Nephron progenitor cell (in vitro differentiated cells): ENCODE measurements at regions not wholly inside any gene's neighbourhood (a gene's known extent, or its start where the extent isn't known, plus 50 kb on each side); places are given as distances from the start of the nearest gene placed in this dataset.

Source experiments
- DNase-seq: peaks from one replicate; pipeline ENCODE4 v3.0.0; 2021
- H3K27ac Mint-ChIP-seq: 2 replicates; pipeline ENCODE4 v1.8.0; 2021; ENCODE audit warnings: mild to moderate bottlenecking, moderate library complexity, mixed read lengths
- H3K27me3 Mint-ChIP-seq: 2 replicates; pipeline ENCODE4 v1.8.0; 2021; ENCODE audit warnings: mild to moderate bottlenecking, low read depth, mixed read lengths; ENCODE audit not compliant: poor library complexity
- H3K36me3 Mint-ChIP-seq: 2 replicates; pipeline ENCODE4 v1.8.0; 2021; ENCODE audit warnings: low read depth, mixed read lengths
- H3K4me1 Mint-ChIP-seq: 2 replicates; pipeline ENCODE4 v1.8.0; 2021; ENCODE audit warnings: mixed read lengths
- H3K4me3 Mint-ChIP-seq: 2 replicates; pipeline ENCODE4 v1.8.0; 2021; ENCODE audit warnings: mild to moderate bottlenecking, moderate library complexity, mixed read lengths
- H3K9me3 Mint-ChIP-seq: 2 replicates; pipeline ENCODE4 v1.8.0; 2021; ENCODE audit warnings: mild to moderate bottlenecking, moderate library complexity, mixed read lengths
- CTCF ChIP-seq: fragments of 200-600 bp; sonication (generic); IDR thresholded peaks from 2 replicates; pipeline ENCODE4 v1.5.0; 2021; ENCODE audit warnings: antibody characterized with exemption

GRCh38 chr10:121089434-121089833 lies 238.3 kb downstream of the WDR11 start:
- H3K4me3 Mint-ChIP-seq = no peak overlapping the region
- H3K27me3 Mint-ChIP-seq = peaks cover 3% of the 10 kb centered on the region
- no peak for TF ChIP-seq CTCF
- DNase-seq = no peak
- no peak overlapping the region for H3K27ac Mint-ChIP-seq
- H3K36me3 Mint-ChIP-seq = no peaks in the 10 kb centered on the region
- H3K9me3 Mint-ChIP-seq = no peaks in the 10 kb centered on the region
- peaks cover 49% of the 10 kb centered on the region for H3K4me1 Mint-ChIP-seq

GRCh38 chr10:121091961-121092719 lies 241.0 kb downstream of the WDR11 start:
- H3K4me1 Mint-ChIP-seq = peaks cover 27% of the 10 kb centered on the region
- TF ChIP-seq CTCF = no peak
- no peak for DNase-seq

GRCh38 chr10:121092720-121093095 lies 241.5 kb downstream of the WDR11 start:
- H3K27ac Mint-ChIP-seq = no peak overlapping the region
- no peak overlapping the region for H3K4me3 Mint-ChIP-seq
- peaks cover 5% of the 10 kb centered on the region for H3K9me3 Mint-ChIP-seq
- no peak for TF ChIP-seq CTCF
- H3K4me1 Mint-ChIP-seq = peaks cover 22% of the 10 kb centered on the region
- no peaks in the 10 kb centered on the region for H3K36me3 Mint-ChIP-seq
- no peak for DNase-seq
- peaks cover 11% of the 10 kb centered on the region for H3K27me3 Mint-ChIP-seq

More at GRCh38 chr10:121091961-121092719, 241.0 kb downstream of the WDR11 start:
- H3K27me3 Mint-ChIP-seq = peaks cover 11% of the 10 kb centered on the region
- H3K9me3 Mint-ChIP-seq = peaks cover 5% of the 10 kb centered on the region
- H3K4me3 Mint-ChIP-seq = no peak overlapping the region
- H3K36me3 Mint-ChIP-seq = no peaks in the 10 kb centered on the region
- H3K27ac Mint-ChIP-seq = no peak overlapping the region

- Mint-ChIP-seq H3K36me3 (no peaks in the 10 kb centered on the region), H3K4me3 (no peak overlapping the region), H3K27ac (no peak overlapping the region), H3K27me3 (peaks cover 11% of the 10 kb centered on the region), H3K9me3 (peaks cover 5% of the 10 kb centered on the region), H3K4me1 (peaks cover 22% of the 10 kb centered on the region)
- DNase-seq = no peak
- TF ChIP-seq CTCF = no peak
Measured at GRCh38 chr10:121096617-121097431, 245.7 kb downstream of the WDR11 start.

- Mint-ChIP-seq H3K9me3 (peaks cover 5% of the 10 kb centered on the region), H3K27me3 (peaks cover 11% of the 10 kb centered on the region), H3K36me3 (no peaks in the 10 kb centered on the region), H3K4me3 (no peak overlapping the region), H3K27ac (no peak overlapping the region), H3K4me1 (peaks cover 12% of the 10 kb centered on the region)
- no peak for TF ChIP-seq CTCF
- DNase-seq = no peak
Measured at GRCh38 chr10:121098211-121098610, 247.0 kb downstream of the WDR11 start.
